AG04450 (cell line): ENCODE measurements at regions not wholly inside any gene's neighbourhood (a gene's known extent, or its start where the extent isn't known, plus 50 kb on each side); places are given as distances from the start of the nearest gene placed in this dataset.
"Not testable (repeated sequence)": the region's sequence is repeated elsewhere in the genome, so short reads cannot be mapped to it uniquely, and the experiment has no call there.

Experiments
- CTCF ChIA-PET: fragments of 300-600, 350-600 bp; formaldehyde crosslinking; extraction: SDS; loops from one replicate; lab custom pipeline; 2022; ENCODE audit warnings: antibody characterized with exemption, inconsistent platforms; lab: Charles Lee
- POLR2A ChIA-PET: fragments of 350-600 bp; formaldehyde crosslinking; extraction: SDS; loops from one replicate; lab custom pipeline; 2021; ENCODE audit warnings: antibody characterized with exemption, inconsistent platforms; lab: Yijun Ruan, JAX
- DNase-seq: peaks from one replicate; pipeline ENCODE4 v3.0.0-alpha.2; 2011; ENCODE audit warnings: low read depth, low spot score
- H3K27ac ChIP-seq: one replicate; pipeline ENCODE4 v1.5.1; 2012; ENCODE audit warnings: low read depth, low read length, control low read depth
- H3K27me3 ChIP-seq: one replicate; pipeline ENCODE4 v1.6.0; 2012; ENCODE audit warnings: low read length; ENCODE audit not compliant: control insufficient read depth, insufficient read depth
- H3K4me3 ChIP-seq: 2 replicates; pipeline ENCODE4 v1.5.1; 2011; ENCODE audit warnings: mild to moderate bottlenecking, low read depth, low read length, control low read depth
- H3K9me3 ChIP-seq: 2 replicates; pipeline ENCODE4 v1.5.1; 2012; ENCODE audit warnings: low read length; ENCODE audit not compliant: control insufficient read depth, insufficient read depth
- TF ChIP-seq, protein P1 (sequence below): IDR thresholded peaks from 2 replicates; pipeline ENCODE4 v1.5.1; 2011; ENCODE audit warnings: low read depth, low read length, control low read depth, inconsistent platforms

DNA sequence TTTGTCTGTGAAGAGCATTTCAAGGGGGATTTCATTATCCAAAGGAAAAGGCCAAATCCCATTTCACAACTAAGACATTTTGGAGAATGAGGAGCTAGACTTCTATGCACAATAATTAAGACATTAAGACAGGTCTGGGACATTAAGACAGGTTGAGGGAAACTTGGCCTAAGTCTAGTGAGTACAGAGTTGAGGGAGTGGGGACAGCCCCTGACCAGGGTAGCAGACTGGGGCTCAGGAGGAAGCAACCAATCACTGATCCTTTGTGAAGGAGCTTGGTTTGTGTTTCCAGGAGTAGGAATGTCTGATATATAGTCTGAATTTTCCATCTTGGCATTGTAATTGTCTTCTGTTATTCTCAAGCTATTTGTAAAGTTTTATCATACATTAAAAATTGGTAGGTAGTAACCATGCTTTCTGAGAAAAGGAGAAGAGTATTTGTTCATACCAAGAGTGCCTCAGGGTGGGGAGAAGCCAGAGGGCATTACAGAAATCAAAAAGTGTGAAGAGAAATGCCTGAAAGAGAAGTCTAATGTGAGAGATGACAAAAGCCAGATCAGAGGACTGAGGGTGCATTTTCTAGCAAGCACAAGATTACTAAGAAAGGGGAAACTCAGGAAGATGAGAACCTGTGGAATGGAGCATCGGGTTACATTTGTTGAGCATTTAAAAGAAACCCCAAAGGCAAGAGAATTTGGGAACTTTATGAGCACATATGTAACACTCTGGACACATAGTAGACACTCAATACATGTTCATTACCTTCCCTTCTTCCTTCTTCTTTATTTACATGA lies 189.3 kb upstream of the PIK3R1 start:
- Histone ChIP-seq H3K9me3 (no peaks in the 10 kb centered on the region), H3K27ac (no peak overlapping the region), H3K27me3 (no peaks in the 10 kb centered on the region), H3K4me3 (no peak overlapping the region)
- POLR2A ChIA-PET: no interaction called here
- DNase-seq: no peak
- CTCF ChIA-PET: no interaction called here
- TF ChIP-seq, protein P1, sequence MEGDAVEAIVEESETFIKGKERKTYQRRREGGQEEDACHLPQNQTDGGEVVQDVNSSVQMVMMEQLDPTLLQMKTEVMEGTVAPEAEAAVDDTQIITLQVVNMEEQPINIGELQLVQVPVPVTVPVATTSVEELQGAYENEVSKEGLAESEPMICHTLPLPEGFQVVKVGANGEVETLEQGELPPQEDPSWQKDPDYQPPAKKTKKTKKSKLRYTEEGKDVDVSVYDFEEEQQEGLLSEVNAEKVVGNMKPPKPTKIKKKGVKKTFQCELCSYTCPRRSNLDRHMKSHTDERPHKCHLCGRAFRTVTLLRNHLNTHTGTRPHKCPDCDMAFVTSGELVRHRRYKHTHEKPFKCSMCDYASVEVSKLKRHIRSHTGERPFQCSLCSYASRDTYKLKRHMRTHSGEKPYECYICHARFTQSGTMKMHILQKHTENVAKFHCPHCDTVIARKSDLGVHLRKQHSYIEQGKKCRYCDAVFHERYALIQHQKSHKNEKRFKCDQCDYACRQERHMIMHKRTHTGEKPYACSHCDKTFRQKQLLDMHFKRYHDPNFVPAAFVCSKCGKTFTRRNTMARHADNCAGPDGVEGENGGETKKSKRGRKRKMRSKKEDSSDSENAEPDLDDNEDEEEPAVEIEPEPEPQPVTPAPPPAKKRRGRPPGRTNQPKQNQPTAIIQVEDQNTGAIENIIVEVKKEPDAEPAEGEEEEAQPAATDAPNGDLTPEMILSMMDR: no peak

DNA sequence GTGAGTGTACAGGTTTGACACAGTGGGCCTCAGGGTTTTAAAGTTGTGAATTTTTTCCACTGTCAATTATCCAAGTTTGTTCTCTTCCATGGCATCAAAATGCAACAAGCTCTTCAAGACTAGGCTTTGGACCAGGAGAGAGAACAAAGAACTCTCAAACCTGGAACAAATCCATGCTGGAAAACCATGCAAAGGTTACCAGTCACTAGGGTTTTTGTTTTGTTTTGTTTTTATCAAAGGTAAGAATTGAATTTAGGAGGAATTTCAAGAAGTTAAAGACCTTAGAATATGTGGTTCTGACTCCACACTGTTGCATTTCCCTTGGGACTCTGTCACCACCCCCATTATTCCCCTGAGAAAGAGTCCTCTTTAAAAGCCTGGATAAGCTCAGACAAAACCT lies 191.1 kb upstream of the PIK3R1 start:
- no peak for DNase-seq
- CTCF ChIA-PET: no interaction called here
- POLR2A ChIA-PET: no interaction called here

DNA sequence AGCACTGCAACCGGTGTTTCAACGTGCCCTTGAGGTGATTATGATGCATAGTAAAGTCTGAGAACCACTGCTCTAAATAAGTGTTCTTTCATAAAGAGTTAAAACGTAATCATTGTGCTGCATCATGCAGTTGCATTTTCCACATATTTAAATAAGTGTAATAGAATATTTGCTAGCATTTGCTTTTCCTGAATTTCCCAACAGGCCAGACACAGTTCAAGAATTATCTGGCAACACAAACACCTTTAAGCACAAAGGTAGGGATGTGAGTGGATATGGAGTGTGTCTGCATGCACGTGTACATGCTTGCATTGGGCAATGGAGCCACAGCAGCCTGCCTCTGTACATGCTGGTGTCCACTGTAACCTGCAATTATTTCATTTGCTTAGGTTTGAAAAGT lies 193.6 kb upstream of the PIK3R1 start:
- CTCF ChIA-PET: no interaction called here
- no peak for DNase-seq
- POLR2A ChIA-PET: no interaction called here
- TF ChIP-seq, protein P1: no peak
- Histone ChIP-seq H3K9me3 (no peaks in the 10 kb centered on the region), H3K27me3 (no peaks in the 10 kb centered on the region), H3K27ac (no peak overlapping the region), H3K4me3 (no peak overlapping the region)

More for the DNA sequence above, 191.1 kb upstream of the PIK3R1 start:
- Histone ChIP-seq H3K9me3 (no peaks in the 10 kb centered on the region), H3K27me3 (no peaks in the 10 kb centered on the region), H3K4me3 (no peak overlapping the region), H3K27ac (no peak overlapping the region)
- TF ChIP-seq, protein P1: no peak

DNA sequence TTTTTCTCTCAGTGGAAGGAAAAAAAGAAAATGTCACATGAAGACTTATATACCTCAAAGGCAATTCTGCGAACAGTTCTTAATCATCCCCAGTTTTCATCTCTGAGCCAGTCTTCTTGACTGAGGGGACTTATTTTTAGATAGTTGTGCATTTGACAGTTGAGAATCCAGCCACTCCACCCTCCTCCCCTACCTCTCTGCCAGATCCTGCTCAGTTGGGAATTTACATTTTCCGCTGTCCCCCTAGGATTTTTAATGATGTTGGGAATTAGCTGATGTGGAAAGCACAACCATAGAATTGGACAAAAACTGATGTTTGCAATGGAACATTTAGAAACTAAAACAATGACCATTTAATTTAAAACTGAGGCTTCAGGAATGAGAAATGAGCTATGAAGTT lies 194.3 kb upstream of the PIK3R1 start:
- POLR2A ChIA-PET: no interaction called here
- CTCF ChIA-PET: no interaction called here
- DNase-seq: no peak

DNA sequence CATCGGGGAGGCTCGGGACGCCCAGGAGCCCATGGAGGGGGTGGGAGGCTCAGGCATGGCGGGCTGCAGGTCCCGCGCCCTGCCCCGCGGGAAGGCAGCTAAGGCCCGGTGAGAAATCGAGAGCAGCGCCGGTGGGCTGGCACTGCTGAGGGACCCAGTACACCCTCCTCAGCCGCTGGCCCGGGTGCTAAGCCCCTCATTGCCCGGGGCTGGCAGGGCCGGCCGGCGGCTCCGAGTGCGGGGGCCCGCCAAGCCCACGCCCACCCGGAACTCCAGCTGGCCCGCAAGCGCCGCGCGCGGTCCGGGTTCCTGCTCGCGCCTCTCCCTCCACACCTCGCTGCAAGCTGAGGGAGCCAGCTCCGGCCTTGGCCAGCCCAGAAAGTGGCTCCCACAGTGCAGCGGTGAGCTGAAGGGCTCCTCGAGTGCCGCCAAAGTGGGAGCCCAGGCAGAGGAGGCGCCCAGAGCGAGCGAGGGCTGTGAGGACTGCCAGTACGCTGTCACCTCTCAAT lies 195.0 kb upstream of the PIK3R1 start:
- H3K27ac ChIP-seq, DNase-seq, POLR2A ChIA-PET, H3K27me3 ChIP-seq, CTCF ChIA-PET, H3K4me3 ChIP-seq, H3K9me3 ChIP-seq: not testable (repeated sequence)

More for the DNA sequence above, 194.3 kb upstream of the PIK3R1 start:
- Histone ChIP-seq H3K27ac (no peak overlapping the region), H3K9me3 (no peaks in the 10 kb centered on the region), H3K4me3 (no peak overlapping the region), H3K27me3 (no peaks in the 10 kb centered on the region)
- TF ChIP-seq, protein P1: no peak
